Panc1 (cell line): ENCODE measurements at regions not wholly inside any gene's neighbourhood (a gene's known extent, or its start where the extent isn't known, plus 50 kb on each side); places are given as distances from the start of the nearest gene placed in this dataset.

ENCODE experiments used
- ATAC-seq: fragments of 200-7000 bp; cut with Tn5 transposase; 2 replicates; pipeline ENCODE4 v1.9.1; 2020; ENCODE audit warnings: mild to moderate bottlenecking, moderate library complexity
- BruUV-seq: library from RNA; stranded (reverse); fragments of 400-500 nt; replicated peaks from 2 replicates; lab custom pipeline; 2021; lab: Mats Ljungman, UMichigan
- CTCF ChIA-PET: fragments of 300-600 bp; sonication (Branson Sonifier 250); formaldehyde crosslinking; loops from one replicate; lab custom pipeline; 2022; ENCODE audit warnings: antibody characterized with exemption; lab: Charles Lee
- POLR2A ChIA-PET: fragments of 300-600 bp; sonication (Branson Sonifier 250); formaldehyde crosslinking; loops from one replicate; lab custom pipeline; 2022; ENCODE audit warnings: antibody characterized with exemption; lab: Charles Lee
- DNase-seq: peaks from one replicate; pipeline ENCODE4 v3.0.0-alpha.2; 2010; ENCODE audit warnings: low read depth, low spot score
- H3K27ac ChIP-seq: 2 replicates; pipeline ENCODE4 v1.5.1; 2011; ENCODE audit warnings: mild to moderate bottlenecking, low read length, inconsistent platforms
- H3K27me3 ChIP-seq: fragments of 200-500 bp; sonication (Bioruptor generic); 2 replicates; pipeline ENCODE4 v1.6.0; 2014; ENCODE audit warnings: low read length, inconsistent platforms; ENCODE audit not compliant: control insufficient read depth, insufficient read depth
- H3K36me3 ChIP-seq: fragments of 200-500 bp; sonication (Bioruptor generic); 2 replicates; pipeline ENCODE4 v1.5.1; 2014; ENCODE audit warnings: inconsistent platforms, mild to moderate bottlenecking, low read length, moderate library complexity; ENCODE audit not compliant: control insufficient read depth, insufficient read depth
- H3K4me1 ChIP-seq: 2 replicates; pipeline ENCODE4 v1.5.1; 2011; ENCODE audit warnings: inconsistent platforms, mild to moderate bottlenecking, low read length, moderate library complexity; ENCODE audit not compliant: control insufficient read depth, insufficient read depth
- H3K4me3 ChIP-seq, 2 experiments: 2 replicates each; pipeline ENCODE4 v1.5.1; 2011 to 2012; ENCODE audit warnings: low read depth in 2 of 2, low read length in 2 of 2, mild to moderate bottlenecking in 2 of 2, inconsistent platforms in 1 of 2, moderate library complexity in 1 of 2
- H3K9me3 ChIP-seq: fragments of 200-500 bp; sonication (Bioruptor generic); 2 replicates; pipeline ENCODE4 v1.5.1; 2014; ENCODE audit warnings: low read depth, mild to moderate bottlenecking, inconsistent platforms, low read length, moderate library complexity; ENCODE audit not compliant: control insufficient read depth, insufficient read depth
- CTCF ChIP-seq: fragments of 450-650 bp; IDR thresholded peaks from 2 replicates; pipeline ENCODE4 v1.5.1; 2017; ENCODE audit warnings: mild to moderate bottlenecking
- POLR2AphosphoS5 ChIP-seq: IDR thresholded peaks from 2 replicates; pipeline ENCODE4 v1.6.1; 2012; ENCODE audit warnings: mild to moderate bottlenecking, low read depth, low read length, moderate library complexity
- SIN3A ChIP-seq: IDR thresholded peaks from 2 replicates; pipeline ENCODE4 v1.6.1; 2012; ENCODE audit warnings: low read depth, mild to moderate bottlenecking, low read length, moderate library complexity, borderline replicate concordance; ENCODE audit not compliant: insufficient read depth
- TCF7L2 ChIP-seq: IDR thresholded peaks from 2 replicates; pipeline ENCODE4 v1.6.1; 2011; ENCODE audit warnings: mild to moderate bottlenecking, low read depth, low read length, inconsistent platforms
- in situ Hi-C: cut with HindIII; loops from 2 replicates; pipeline ENCODE4 v1.10.0; 2016; ENCODE audit warnings: low sequenced_read_pairs, low pct_unique_long_range_greater_than_20kb
- intact Hi-C: fragments of 100-400 bp; cut with micrococcal nuclease; formaldehyde crosslinking; loops from one replicate; pipeline ENCODE4 v1.10.0; 2022; ENCODE audit not compliant: unreplicated experiment
- TF ChIP-seq, protein P1 (sequence below), 2 experiments: IDR thresholded peaks; 2 replicates each; pipeline ENCODE4 v1.6.1; 2011 to 2012; ENCODE audit warnings: low read depth in 2 of 2, control low read depth in 1 of 2, low read length in 1 of 2, mild to moderate bottlenecking in 1 of 2, moderate library complexity in 1 of 2; ENCODE audit not compliant: insufficient read depth in 1 of 2

- no peaks in the 10 kb centered on the region for H3K9me3 ChIP-seq
- no peak for TF ChIP-seq CTCF
- TF ChIP-seq SIN3A: no peak
- TF ChIP-seq, protein P1, sequence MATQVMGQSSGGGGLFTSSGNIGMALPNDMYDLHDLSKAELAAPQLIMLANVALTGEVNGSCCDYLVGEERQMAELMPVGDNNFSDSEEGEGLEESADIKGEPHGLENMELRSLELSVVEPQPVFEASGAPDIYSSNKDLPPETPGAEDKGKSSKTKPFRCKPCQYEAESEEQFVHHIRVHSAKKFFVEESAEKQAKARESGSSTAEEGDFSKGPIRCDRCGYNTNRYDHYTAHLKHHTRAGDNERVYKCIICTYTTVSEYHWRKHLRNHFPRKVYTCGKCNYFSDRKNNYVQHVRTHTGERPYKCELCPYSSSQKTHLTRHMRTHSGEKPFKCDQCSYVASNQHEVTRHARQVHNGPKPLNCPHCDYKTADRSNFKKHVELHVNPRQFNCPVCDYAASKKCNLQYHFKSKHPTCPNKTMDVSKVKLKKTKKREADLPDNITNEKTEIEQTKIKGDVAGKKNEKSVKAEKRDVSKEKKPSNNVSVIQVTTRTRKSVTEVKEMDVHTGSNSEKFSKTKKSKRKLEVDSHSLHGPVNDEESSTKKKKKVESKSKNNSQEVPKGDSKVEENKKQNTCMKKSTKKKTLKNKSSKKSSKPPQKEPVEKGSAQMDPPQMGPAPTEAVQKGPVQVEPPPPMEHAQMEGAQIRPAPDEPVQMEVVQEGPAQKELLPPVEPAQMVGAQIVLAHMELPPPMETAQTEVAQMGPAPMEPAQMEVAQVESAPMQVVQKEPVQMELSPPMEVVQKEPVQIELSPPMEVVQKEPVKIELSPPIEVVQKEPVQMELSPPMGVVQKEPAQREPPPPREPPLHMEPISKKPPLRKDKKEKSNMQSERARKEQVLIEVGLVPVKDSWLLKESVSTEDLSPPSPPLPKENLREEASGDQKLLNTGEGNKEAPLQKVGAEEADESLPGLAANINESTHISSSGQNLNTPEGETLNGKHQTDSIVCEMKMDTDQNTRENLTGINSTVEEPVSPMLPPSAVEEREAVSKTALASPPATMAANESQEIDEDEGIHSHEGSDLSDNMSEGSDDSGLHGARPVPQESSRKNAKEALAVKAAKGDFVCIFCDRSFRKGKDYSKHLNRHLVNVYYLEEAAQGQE (IDR thresholded peaks at IDR 0.05; ENCODE audit: insufficient read depth in 1 of 2, low read depth in 2 of 2, low read length in 1 of 2): no peak
- no peaks in the 10 kb centered on the region for H3K27me3 ChIP-seq
- ATAC-seq: no peak
- CTCF ChIA-PET: no interaction called here
- in situ Hi-C loops: no loop called here
- intact Hi-C loops: no loop called here
- POLR2A ChIA-PET: no interaction called here
- BruUV-seq: no TSS peak
- no peaks in the 10 kb centered on the region for H3K4me1 ChIP-seq
- H3K36me3 ChIP-seq: no peaks in the 10 kb centered on the region
- H3K4me3 ChIP-seq: no peak overlapping the region
- no peak for DNase-seq
- H3K27ac ChIP-seq: no peak overlapping the region
Measured at GRCh38 chr3:64759811-64760210, 72.0 kb upstream of the ADAMTS9 start.

DNA sequence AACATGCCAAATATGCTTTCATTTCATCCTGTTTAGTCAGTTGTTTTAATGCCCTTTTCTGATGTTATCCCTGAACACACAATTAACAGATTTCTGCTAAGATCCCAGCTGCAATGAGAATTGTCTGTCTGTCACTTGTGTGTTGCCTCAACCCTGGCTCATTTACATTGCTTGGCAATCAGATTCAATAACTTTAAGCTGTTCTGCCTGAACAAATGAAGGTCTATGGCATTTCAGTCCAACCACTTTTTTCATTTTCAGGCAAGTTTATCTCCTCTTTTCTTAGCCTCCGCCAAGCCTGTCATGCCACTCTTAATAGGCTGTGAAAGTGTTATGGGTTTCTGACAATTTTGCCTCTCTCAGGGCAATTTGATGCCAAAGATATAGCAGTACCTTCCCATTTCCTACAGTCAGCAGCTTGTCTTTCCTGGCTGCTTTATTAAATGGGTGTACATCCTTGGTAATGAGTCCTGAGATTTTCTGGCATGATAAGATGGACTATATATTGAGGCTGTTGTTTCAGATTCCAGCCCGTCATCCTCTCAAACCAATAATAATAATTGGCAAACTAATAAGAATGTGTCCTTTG lies 68.7 kb upstream of the ADAMTS9 start:
- ChIA-PET CTCF (interaction anchor here (0.5 kb wide), 1 partner anchor 21 kb away, joined by 4 read pairs; no protein-coding TSS in a partner anchor), POLR2A (no interaction called here)
- H3K9me3 ChIP-seq: no peaks in the 10 kb centered on the region
- H3K27ac ChIP-seq: no peak overlapping the region
- no TSS peak for BruUV-seq
- TF ChIP-seq SIN3A: no peak
- no peak for TF ChIP-seq CTCF
- no peak for TF ChIP-seq POLR2AphosphoS5
- no peak for TF ChIP-seq TCF7L2
- TF ChIP-seq, protein P1 (IDR thresholded peaks at IDR 0.05; ENCODE audit: insufficient read depth in 1 of 2, low read depth in 2 of 2, low read length in 1 of 2): no peak
- DNase-seq (no peak), ATAC-seq (no peak)
- H3K36me3 ChIP-seq: no peaks in the 10 kb centered on the region
- intact Hi-C loops: no loop called here
- no peaks in the 10 kb centered on the region for H3K27me3 ChIP-seq
- no peak overlapping the region for H3K4me3 ChIP-seq
- in situ Hi-C loops: no loop called here
- H3K4me1 ChIP-seq: no peaks in the 10 kb centered on the region
